C4-2B (cell line): ENCODE measurements at regions not wholly inside any gene's neighbourhood (a gene's known extent, or its start where the extent isn't known, plus 50 kb on each side); places are given as distances from the start of the nearest gene placed in this dataset.

Experiments used
- ZFX ChIP-seq: fragments of 450-650 bp; IDR thresholded peaks from 2 replicates; pipeline ENCODE4 v1.6.1; 2017
- TF ChIP-seq, protein P1 (sequence below): fragments of 450-650 bp; conservative IDR thresholded peaks from 2 replicates; pipeline ENCODE4 v1.5.1; 2017; ENCODE audit warnings: mild to moderate bottlenecking

DNA sequence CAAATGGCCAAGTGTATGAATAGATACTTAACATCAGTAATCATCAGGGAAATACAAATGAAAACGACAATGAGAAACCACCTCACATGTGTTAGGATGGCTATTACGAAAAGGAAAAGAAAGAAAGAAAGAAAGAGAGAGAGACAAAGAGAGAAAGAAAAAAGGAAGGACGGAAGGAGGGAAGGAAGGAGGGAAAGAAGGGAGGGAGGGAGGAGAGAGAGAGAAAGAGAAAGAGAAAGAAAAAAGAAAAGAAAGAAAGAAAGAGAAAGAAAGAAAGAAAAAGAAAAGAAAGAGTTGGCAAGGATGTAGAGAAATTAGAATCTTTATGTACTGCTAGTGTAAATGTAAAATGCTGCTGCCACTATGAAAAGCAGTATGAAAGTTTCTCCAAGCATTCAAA lies 90.7 kb upstream of the DPT start:
- TF ChIP-seq, protein P1, sequence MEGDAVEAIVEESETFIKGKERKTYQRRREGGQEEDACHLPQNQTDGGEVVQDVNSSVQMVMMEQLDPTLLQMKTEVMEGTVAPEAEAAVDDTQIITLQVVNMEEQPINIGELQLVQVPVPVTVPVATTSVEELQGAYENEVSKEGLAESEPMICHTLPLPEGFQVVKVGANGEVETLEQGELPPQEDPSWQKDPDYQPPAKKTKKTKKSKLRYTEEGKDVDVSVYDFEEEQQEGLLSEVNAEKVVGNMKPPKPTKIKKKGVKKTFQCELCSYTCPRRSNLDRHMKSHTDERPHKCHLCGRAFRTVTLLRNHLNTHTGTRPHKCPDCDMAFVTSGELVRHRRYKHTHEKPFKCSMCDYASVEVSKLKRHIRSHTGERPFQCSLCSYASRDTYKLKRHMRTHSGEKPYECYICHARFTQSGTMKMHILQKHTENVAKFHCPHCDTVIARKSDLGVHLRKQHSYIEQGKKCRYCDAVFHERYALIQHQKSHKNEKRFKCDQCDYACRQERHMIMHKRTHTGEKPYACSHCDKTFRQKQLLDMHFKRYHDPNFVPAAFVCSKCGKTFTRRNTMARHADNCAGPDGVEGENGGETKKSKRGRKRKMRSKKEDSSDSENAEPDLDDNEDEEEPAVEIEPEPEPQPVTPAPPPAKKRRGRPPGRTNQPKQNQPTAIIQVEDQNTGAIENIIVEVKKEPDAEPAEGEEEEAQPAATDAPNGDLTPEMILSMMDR: no peak
- no peak for TF ChIP-seq ZFX
